ENCODE measurements at regions not wholly inside any gene's neighbourhood (a gene's known extent, or its start where the extent isn't known, plus 50 kb on each side); places are given as distances from the start of the nearest gene placed in this dataset.
"Not testable (repeated sequence)": the region's sequence is repeated elsewhere in the genome, so short reads cannot be mapped to it uniquely, and the experiment has no call there.

DNA sequence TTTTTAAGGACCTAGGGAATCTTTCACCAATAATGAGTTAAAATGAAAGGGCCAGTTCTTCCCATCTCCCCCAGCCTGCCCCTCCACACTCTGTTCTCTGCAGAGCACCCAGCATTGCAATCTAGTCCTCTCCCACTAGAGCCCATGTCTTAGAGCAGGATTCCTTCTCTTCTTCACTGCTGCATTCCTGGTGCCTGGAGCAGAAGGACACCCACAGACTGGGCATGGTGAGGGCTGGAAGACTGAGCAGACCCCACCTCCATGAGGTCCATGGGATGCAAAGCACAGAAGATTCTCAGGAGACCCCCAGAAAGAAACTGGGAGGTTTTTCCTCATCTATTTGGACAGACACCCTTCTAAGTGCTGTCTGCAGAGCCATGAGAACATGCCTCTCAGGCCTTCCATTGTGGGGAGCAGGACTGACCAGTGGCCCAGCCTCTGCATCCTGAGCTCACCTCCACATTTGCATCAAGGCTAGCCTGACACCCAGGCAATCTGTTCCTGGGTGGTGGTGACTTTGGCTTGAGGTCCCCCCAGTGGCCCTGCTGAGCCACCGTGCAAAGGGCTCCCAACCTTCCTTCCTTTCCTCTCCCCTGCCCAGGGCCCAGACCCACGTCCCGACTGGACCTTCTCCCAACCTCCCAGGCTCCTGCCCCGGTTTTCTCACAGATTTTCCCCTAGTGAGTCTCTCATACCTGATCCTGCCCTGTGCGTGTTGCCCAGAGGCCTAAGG is 74.2 kb upstream of the ZNF469 start:
- DNase-seq: no peak

DNA sequence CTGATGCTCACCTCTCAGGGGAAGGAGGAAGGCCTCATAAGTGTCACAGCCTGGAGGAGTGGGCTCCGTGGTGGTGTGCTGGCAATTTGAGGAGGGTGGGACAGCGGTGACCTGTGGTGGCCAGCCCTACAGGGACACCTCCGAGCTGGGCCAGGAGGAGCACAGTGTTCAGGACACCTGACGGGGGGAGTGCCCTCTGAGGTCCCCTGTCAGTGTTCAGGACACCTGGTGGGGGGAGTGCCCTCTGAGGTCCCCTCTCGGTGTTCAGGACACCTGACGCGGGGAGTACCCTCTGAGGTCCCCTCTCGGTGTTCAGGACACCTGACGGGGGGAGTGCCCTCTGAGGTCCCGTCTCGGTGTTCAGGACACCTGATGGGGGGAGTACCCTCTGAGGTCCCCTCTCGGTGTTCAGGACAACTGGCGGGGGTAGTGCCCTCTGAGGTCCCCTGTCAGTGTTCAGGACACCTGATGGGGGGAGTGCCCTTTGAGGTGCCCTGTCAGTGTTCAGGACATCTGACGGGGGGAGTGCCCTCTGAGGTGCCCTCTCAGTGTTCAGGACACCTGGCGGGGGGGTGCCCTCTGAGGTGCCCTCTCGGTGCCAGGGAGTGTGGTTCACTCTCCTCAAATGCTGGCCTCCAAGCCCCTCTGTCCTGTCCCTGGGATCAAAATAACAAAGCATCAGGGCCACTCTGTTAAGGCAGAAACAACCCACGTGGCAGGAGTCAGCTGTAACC is 73.4 kb upstream of the ZNF469 start:
- DNase-seq: no peak

DNA sequence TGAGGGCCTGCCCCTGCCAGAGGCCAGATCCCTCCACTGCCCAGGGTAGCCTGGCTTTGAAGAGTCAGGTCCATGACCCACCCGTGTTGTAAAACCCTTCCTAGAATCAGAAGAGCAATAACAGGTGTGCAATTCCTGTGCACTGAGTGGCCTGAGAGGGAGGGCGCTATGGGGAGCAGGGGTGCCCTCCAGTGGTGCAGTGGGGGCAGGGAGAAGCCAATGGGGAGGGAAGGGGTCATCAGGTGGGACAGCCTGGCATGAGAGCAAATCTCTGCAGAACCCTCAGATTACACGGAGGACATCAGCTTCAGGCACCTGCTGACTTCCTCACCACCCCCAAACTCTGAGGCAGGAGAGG is 72.9 kb upstream of the ZNF469 start:
- DNase-seq: no peak

DNA sequence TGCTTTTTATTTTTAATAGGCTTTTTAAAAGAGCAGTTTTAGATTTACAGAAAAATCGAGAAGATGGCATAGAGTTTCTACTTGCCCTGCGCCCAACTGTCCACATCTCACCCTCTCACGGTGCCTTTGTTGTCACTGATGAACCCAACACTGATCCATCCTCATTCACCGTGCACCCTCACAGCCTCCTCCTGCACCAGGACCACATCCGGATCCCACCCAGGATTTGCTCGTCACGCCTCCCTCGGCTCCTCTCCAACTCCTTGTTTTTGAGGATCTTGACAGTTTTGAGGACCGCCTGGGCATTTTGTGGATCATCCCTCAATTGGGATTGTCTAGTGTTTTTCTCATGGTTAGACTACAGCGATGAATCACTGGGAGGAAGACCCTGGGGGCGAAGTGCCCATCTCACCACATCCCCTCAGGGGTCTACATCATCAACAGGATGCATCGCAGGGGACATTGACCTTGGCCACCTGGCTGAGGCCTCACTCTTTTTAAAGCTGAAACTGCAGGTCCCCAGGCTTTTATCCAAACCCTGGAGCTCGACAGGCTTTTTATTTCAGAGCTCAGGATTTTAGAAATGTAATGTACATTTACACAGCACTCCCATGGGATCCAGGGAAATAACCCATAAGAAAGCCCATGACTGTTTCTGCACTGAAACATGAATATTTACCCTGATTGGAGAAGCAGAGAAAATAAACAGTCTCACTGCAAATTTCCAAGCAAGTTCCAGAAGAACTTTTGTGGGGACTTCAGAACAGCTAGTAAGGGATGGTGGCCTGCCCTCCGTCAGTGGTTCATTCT is 71.8 kb upstream of the ZNF469 start:
- no peak for DNase-seq

DNA sequence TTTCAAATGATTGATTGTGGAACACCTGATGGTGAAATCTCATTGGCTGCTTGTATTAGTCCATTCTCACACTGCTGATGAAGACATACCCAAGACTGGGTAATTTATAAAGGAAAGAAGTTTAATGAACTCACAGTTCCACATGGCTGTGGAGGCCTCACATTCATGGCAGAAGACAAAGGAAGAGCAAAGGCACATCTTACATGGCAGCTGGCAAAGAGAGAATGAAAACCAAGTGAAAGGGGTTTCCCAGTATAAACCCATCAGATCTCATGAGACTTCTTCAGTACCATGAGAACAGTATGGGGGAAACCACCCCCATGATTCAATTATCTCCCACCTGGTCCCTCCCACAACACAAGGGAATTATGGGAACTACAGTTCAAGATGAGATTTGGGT is 70.9 kb upstream of the ZNF469 start:
- DNase-seq: not testable (repeated sequence)

DNA sequence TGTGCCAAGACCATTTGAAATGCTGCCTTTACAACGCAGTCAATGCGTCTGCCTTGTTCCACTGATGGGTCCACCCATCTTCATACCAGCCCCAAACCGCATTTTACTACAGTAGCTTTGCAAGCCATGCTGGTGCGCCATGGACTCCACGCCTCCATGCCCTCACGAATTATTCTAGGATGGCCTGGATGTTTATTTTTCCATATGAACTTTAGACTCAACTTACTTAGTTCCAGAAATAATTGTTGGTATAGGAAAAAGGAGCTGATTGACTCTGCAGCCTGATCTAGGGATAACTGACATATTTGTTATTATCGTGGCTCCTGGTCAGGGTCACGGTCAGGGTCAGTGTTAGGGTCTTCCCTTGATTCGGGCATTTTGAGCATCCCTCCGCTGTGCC is 70.0 kb upstream of the ZNF469 start:
- no peak for DNase-seq

DNA sequence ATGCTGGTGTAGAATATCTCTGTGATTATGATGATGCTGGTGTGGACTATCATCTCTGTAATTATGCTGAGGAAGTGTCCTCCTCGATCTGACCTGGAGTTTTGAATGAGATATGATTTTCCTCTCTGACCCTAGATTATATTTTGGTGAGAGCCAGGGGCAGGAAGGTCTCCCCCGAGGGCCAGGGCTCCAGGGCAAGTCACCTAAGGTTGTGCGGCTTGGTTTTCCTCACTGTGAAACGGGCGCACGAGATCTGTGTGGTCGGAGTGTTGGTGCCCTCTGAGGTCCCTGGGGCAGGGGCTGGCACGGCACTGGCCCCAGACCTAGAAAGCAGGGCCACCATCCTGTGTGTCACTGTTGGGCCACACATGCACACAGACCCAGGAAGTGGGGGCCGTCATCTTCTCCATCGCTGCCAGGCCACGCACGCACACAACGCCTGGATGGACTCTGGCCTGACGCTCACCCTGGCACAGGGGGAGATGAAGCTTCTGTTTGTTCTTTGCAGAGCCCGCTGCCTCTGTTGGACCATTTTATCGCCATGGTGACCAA is 67.7 kb upstream of the ZNF469 start:
- no peak for DNase-seq

DNA sequence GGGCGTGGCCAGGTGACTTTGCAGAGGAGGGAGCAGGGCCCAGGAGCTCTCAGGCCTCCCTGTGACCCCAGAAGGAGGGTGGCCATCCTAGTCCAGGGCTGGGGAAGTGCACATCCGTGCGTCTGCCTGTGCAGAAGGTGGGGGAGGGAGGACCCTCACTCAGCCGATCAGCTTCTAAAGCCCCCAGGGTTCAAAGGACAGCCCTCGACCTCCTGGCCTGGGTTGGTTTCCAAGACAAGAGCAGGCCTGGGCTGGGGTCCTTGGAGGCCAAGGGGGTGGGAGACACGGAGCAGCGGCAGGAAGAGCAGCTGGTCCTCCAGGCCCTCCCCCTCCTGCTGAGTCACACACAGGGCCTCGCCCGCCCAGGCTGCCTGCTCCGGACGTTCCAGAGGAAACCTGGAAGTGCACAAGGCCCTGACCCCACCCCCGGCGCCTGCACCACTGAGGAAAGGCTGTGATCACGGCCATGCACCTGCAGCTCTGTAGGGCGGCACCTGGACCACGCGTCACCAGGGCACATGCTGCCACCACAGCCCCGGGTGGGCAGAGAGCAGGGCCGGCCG is 67.1 kb upstream of the ZNF469 start:
- DNase-seq: no peak

DNA sequence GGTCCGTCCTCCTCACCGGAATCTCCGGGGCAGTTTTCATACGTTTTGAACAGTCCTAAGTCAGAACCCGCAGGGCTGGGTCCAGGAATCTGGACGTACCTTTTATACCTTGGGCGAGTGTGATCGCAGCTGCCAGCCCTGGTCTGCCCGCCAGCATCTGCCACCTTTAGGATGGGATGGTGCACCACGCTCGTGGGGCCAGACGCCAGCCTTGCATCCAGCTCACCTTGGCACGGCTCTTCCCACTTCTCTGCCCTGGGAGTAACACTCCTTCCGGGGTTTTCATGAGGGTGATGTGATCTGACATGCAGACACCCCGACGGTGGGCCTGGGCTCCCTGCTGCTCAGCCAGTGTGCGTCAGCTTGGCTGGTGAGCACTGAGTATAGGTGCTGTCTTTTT is 66.6 kb upstream of the ZNF469 start:
- DNase-seq: no peak

DNA sequence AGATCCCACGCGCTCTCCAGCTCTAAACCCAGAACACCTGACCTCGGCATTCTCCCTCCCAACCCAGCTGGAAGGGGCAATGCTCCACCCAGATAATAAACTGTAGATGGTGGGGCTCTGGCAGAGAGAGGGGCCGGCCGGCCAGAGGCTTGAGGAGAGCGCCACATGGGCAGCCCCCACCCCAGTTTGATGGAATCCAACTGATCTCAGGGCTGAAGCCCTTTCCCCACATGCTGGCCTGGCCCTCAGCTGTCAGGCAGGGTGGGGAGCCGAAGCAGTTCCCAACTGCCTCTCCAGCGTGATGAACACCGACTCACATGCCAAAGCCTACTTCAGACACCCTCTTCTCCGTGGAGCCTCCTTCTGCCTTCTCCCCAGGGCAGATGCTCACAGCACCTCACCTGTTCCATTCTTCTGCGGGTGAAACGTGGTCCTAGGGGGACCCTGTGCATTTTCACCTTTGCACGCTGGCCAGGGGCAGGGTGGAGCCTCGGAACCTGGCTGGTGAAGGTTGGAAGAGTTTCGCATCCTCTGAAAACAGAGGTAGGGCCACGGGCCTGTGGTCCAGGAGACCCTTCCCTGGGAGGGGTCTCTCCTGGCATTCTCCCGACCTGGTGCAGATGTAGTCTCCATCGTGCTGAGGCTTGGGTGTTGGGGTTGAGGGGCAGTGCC is 65.7 kb upstream of the ZNF469 start:
- DNase-seq: no peak

DNA sequence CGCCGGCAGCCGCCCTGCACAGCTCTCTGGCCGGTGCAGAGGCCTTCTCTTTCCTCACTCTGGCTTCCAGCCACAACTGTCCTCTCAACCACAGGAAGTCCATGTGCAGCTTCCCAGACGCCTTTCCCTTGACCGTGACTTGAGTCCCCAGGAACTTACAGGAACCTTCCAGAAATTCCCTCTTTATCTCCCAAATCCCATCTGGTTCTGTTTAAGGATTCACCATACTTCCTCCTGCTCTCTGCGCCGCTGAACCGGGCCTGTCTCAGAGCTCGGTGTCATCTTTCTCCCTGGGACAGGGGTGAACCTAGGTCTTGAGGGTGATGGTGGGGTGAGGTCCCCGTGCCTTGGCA is 65.2 kb upstream of the ZNF469 start:
- no peak for DNase-seq

DNA sequence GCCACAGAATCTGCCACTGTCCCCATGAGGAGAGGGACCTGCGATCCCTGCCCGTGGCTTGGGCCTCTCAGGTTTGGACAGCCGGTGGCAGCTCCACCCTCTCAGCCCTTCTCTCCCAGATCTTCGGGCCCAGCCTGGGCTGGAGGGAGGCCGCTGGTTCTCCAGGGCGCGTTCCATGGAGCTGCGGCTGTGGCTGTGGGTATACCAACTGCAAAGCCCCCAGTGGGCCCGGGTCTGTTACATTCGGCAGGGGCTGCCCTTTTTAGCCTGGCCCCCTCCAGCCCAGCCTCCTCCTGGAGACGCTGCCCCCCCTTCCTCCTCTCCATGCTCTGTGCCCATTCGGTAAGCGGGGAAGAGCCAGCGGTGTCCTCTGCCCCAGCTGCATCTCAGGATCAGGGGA is 64.7 kb upstream of the ZNF469 start:
- no peak for DNase-seq

DNA sequence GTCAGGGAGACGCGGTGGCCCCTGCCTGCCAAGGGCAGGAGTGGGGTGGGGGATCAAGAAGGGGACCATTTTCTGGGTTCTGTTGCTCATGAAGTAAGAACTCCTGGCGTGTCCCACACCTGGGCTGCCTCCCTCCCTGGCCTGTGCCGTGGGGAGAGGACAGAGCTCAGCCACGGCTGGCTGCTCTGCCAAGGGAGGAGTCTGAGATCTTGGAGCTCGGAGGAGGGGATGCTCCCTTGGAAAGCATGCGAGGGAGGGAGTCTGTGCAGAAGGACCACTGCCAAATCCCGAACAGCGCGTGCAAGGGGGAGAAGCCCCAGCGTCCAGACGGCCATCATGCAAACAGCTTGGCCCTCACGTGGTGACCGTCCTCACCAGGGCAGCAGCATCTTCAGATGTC is 64.2 kb upstream of the ZNF469 start:
- DNase-seq: no peak

DNA sequence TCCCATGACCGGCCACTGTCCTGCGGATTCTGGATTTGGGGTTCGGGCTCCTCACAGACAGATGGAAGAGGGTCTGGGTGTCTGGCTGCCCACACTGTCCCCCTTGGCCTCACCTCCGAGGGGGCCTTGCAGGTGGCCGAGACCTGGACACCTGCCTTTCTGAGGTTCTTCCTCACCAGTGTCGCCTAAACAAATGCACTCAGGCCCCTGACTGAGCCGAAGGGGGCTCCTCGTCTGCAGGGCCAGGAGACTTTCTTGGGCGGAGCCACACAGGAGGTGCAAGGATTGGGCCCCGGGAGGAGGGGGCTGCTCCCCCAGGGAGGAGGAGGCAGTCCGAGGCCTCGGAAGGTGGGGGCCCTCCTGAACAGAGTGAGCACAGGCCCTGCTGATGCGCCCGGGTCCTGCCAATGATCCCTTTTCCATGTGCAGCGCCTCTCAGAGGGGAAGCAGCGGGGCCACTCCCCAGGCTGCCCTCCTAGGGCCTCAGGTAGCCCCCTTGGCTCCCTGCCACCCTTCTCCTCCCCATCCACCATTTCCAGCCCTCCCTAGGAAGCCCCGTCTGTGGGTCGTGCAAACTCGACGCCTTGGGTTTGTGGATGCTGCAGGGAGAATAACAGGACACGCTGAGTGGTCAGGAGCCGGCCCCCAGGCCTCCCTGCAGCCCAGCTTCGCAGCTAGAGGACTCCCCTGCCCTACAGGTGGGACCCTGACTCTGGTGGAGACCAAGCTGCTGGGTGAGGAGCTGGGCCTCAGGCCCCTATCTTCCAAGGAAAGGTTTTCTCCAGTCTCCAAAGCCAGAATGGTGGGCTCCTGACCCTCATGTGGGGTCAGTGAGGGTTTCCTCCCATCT is 63.4 kb upstream of the ZNF469 start:
- no peak for DNase-seq

DNA sequence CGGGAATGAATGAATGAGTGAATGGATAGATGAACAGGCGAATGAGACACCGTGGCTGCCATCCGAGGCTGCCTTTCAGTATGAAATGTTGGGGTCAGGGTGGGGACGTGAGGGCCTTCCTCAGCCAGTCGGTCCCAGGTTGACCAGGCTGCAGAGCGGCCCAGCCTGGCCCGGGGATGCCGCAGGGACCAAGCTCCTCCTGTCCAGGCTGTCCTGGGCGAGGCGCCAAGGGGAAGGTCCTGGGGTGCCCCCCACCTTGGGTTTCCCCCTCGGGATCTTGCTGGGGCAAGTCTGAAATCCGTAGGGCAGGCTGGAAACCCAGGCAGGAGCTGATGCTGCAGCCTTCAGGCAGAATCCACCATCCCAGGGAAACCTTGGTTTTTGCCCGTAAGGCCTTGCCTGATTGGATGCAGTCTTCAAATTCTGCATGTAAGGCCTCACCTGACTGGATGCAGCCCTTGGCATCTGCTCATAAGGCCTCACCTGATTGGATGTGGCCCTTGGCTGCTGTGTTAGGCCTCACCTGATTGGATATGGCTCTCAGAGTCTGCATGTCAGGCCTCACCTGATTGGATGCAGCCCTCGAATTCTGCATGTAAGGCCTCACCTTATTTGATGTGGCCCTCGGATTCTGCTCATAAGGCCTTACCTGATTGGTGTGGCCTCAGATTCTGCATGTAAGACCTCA is 61.7 kb upstream of the ZNF469 start:
- no peak for DNase-seq

DNA sequence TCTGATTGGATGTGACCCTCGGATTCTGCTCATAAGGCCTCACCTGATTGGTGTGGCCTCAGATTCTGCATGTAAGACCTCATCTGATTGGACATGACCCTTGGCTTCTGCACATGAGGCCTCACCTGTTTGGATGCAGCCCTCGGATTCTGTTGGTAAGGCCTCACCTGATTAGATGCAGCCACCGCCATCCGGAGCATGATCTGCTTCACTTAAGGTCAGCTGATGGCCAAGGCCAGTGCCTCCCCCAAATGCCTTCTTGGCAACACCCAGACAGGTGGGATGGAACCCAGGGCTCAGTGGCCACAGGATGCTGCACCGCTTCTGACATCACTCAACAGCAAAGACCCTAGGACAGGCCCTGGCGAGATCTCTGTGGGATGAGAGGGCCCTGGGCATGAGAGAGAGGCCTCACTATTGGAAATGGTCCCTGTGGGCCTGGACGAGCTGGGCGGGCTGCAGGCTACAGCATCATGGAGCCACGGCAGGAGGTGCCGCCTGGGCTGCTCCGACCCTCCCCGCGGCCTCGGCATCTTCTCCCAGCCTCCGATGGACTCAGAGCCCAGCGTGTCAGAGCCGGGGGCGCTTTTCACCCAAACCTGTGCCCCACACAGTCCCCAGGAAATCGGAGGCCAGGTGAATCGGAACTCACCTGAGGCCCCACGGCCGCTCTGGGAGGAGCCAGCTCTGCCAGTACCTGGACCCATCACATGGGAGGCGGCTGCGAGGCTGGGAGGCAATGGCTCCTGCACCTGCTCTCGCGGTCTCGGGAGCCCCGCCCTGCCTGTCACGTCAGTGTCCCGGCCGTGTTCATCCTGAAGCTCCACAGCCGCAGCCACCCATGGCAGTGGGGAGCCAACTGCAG is 60.9 kb upstream of the ZNF469 start:
- DNase-seq: no peak

DNA sequence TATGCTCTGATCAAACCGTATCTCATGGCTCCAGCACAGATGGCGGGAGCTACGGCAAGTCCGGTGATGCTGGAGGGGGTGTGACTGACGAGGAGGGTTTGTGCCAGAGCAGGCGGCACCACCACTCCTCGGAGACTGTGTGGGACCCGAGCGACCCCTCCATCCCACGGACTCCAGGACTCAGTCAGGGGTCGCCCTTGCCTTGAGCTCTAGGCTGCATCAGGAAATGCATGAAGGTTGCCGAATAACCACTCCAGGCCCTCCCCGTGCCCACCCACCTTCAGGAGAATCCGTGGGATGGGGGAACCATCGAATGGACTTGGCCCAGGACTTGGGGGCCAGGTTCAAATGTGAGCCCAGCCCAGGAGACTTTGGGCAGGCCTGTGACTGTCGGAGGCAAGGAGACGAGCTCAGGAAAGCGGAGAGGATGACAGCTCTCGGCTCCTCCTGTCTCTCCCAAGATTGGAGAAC is 60.2 kb upstream of the ZNF469 start:
- DNase-seq: no peak

DNA sequence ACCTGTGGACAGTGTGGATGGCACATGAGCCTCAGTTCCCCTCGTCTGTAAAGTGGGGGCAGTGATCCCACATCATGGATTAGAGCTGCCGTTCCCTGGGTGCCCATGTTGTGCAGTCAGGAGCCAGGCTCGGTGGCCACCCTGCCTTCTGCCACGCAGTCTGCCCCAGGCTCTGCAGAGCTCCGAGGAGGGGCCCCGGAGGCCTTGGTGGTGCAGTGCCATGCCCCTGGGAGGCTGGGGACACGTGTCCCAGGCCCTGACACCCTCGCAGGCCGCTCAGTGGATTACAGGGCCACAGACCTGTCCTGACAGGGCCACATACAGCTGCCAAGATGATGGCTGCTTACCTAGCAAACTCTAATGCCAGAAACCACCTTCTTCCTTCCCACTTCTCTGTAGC is 59.7 kb upstream of the ZNF469 start:
- DNase-seq: no peak

DNA sequence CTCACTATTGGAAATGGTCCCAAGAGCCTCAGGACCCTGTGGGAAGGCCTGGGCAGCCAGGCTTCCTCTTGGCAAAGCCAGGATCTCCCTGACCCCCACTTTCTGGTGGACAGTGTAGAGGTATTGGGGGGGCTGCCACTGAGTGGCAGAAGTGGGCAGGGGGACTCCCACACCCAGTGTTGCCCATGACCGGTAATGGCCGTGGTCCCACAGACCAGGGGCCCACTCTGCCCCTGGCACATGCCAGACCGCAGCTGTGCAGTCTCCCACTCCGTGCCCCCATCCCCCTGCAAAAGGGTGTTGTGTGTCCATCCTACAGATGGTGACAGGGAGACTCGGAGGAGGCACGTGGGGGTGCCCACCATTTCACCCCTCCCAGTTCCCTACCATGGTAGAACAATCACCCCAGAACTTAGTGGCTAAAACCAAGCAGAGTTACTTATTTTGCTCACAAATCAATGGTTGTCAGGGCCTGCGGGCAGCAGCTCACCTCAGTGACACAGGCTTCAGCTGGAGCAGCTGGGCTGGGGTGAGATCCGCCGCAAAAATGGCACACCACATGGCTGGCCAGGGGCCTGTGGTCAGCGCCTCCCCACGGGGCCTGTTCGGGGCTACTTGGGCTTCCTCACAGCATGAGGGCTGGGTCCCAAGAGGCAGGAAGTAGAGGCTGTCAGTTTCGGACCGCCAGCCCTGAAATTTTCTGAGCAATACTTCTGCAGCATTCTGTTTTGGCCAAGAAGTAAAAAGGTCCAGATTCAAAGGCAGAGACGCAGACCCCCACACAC is 59.0 kb upstream of the ZNF469 start:
- DNase-seq: no peak

Measured in T-helper 9 cell (primary cell).